B cell (primary cell): ENCODE measurements at regions not wholly inside any gene's neighbourhood (a gene's known extent, or its start where the extent isn't known, plus 50 kb on each side); places are given as distances from the start of the nearest gene placed in this dataset.

Experiments used
- ATAC-seq: fragments of 200-7000 bp; cut with Tn5 transposase; one replicate; pipeline ENCODE4 v1.10.0; 2021; ENCODE audit warnings: low read depth, mild to moderate bottlenecking, moderate number of reproducible peaks, moderate library complexity
- CTCF ChIA-PET: fragments of 350-600 bp; sonication (Branson Sonifier 250); formaldehyde crosslinking; loops from one replicate; lab custom pipeline; 2021; ENCODE audit warnings: antibody characterized with exemption, inconsistent platforms; lab: Charles Lee
- POLR2A ChIA-PET: fragments of 350-600 bp; sonication (Branson Sonifier 250); formaldehyde crosslinking; loops from one replicate; lab custom pipeline; 2021; ENCODE audit warnings: antibody characterized with exemption; lab: Charles Lee
- DNase-seq: peaks from one replicate; pipeline ENCODE4 v3.0.0; 2013
- H2AFZ ChIP-seq: 2 replicates; pipeline ENCODE4 v1.6.1; 2012; ENCODE audit warnings: mild to moderate bottlenecking, low read depth, low read length; ENCODE audit not compliant: insufficient read depth, poor library complexity, severe bottlenecking
- H3K27ac ChIP-seq, 2 donors: 1 replicate in 1 of 2; 2 replicates in 1 of 2; pipeline ENCODE4 v1.5.1; 2012 to 2013; ENCODE audit warnings: low read length in 2 of 2, mild to moderate bottlenecking in 2 of 2, moderate library complexity in 1 of 2
- H3K27me3 ChIP-seq, 4 experiments: fragments of 200-600 bp in 1 of 4; sonication (generic) in 1 of 4; replicated peaks in 1 of 4; 1 replicate in 2 of 4; 2 replicates in 2 of 4; pipeline versions ENCODE4 v1.6.1 to v1.7.0; 2013 to 2016; ENCODE audit warnings: low read length in 3 of 4, mild to moderate bottlenecking in 2 of 4, mixed read lengths in 1 of 4, moderate library complexity in 1 of 4; ENCODE audit not compliant: insufficient read depth in 4 of 4, control insufficient read depth in 3 of 4; ENCODE audit errors: control extremely low read depth in 1 of 4
- H3K36me3 ChIP-seq, 2 experiments: replicated peaks in 1 of 2; 1 replicate in 1 of 2; 2 replicates in 1 of 2; pipeline versions ENCODE4 v1.6.1 to v1.7.1; 2013; ENCODE audit warnings: low read length in 1 of 2; ENCODE audit not compliant: insufficient read depth in 2 of 2, control insufficient read depth in 1 of 2; ENCODE audit errors: control extremely low read depth in 1 of 2, extremely low read depth in 1 of 2
- H3K4me1 ChIP-seq, 2 donors: fragments of 200-600 bp in 1 of 2; sonication (generic) in 1 of 2; 1 replicate in 1 of 2; 2 replicates in 1 of 2; pipeline versions ENCODE4 v1.5.1 to v1.6.1; 2013 to 2017; ENCODE audit warnings: low read length in 2 of 2; ENCODE audit not compliant: control insufficient read depth in 2 of 2, insufficient read depth in 2 of 2
- H3K4me2 ChIP-seq: replicated peaks from 2 replicates; pipeline ENCODE3; 2012; ENCODE audit warnings: mild to moderate bottlenecking, low read depth, low read length; ENCODE audit not compliant: poor library complexity, severe bottlenecking
- H3K4me3 ChIP-seq, 5 experiments: fragments of 200-600 bp in 1 of 5; sonication (generic) in 1 of 5; 1 replicate in 3 of 5; 2 replicates in 2 of 5; pipeline versions ENCODE4 v1.5.1 to v1.7.0; 2011 to 2016; ENCODE audit warnings: low read length in 4 of 5, mild to moderate bottlenecking in 4 of 5, low read depth in 2 of 5, control low read depth in 1 of 5, moderate library complexity in 1 of 5; ENCODE audit not compliant: insufficient read depth in 1 of 5; ENCODE audit errors: control extremely low read depth in 1 of 5, extremely low read depth in 1 of 5
- H3K79me2 ChIP-seq: fragments of 200-600 bp; sonication (generic); one replicate; pipeline ENCODE4 v1.6.0; 2016; ENCODE audit warnings: low read length; ENCODE audit not compliant: control insufficient read depth, insufficient read depth
- H3K9ac ChIP-seq: fragments of 200-600 bp; sonication (generic); 2 replicates; pipeline ENCODE4 v1.6.1; 2017; ENCODE audit warnings: mild to moderate bottlenecking, low read length, moderate library complexity
- H3K9me3 ChIP-seq, 3 donors: one replicate each; pipeline versions ENCODE4 v1.6.1 to v1.7.1; 2013; ENCODE audit warnings: low read length in 2 of 3; ENCODE audit not compliant: control insufficient read depth in 2 of 3, insufficient read depth in 1 of 3; ENCODE audit errors: control extremely low read depth in 1 of 3
- H4K20me1 ChIP-seq: 2 replicates; pipeline ENCODE4 v1.6.0; 2012; ENCODE audit warnings: mild to moderate bottlenecking, low read length; ENCODE audit not compliant: insufficient read depth, control insufficient read depth, poor library complexity, severe bottlenecking
- H3K27ac Mint-ChIP-seq: one replicate; pipeline ENCODE4 v1.8.0; 2021; ENCODE audit warnings: mixed read lengths
- H3K27me3 Mint-ChIP-seq: one replicate; pipeline ENCODE4 v1.8.0; 2021; ENCODE audit warnings: mixed read lengths
- H3K4me1 Mint-ChIP-seq: one replicate; pipeline ENCODE4 v1.8.0; 2021; ENCODE audit warnings: mixed read lengths
- H3K4me3 Mint-ChIP-seq: one replicate; pipeline ENCODE4 v1.8.0; 2021; ENCODE audit warnings: mixed read lengths
- H3K9me3 Mint-ChIP-seq: one replicate; pipeline ENCODE4 v1.8.0; 2022; ENCODE audit warnings: mixed read lengths; ENCODE audit not compliant: insufficient read depth
- CTCF ChIP-seq: fragments of 200-600 bp; IDR thresholded peaks from one replicate; pipeline ENCODE4 v1.8.0; 2022; ENCODE audit warnings: antibody characterized with exemption, mild to moderate bottlenecking
- EZH2 ChIP-seq: IDR thresholded peaks from 2 replicates; pipeline ENCODE4 v1.6.1; 2012; ENCODE audit warnings: borderline replicate concordance, low read depth, mild to moderate bottlenecking, moderate library complexity, low read length; ENCODE audit not compliant: insufficient read depth, poor library complexity, severe bottlenecking
- WGBS: methylation state at CpG from one replicate; pipeline ENCODE4 v1.1.5; 2013; ENCODE audit warnings: missing lambda C conversion rate; ENCODE audit not compliant: insufficient coverage; 5-methylcytosine and 5-hydroxymethylcytosine counted together
- intact Hi-C: fragments of 100-400 bp; cut with micrococcal nuclease; formaldehyde crosslinking; loops from one replicate; pipeline ENCODE4 v1.10.0; 2022

GRCh38 chr13:94778585-94778984 is 66.2 kb upstream of the SOX21 start:
- TF ChIP-seq EZH2 (no peak), CTCF (no peak)
- Mint-ChIP-seq H3K4me3 (no peak overlapping the region), H3K27ac (no peak overlapping the region), H3K9me3 (peaks cover 1% of the 10 kb centered on the region), H3K4me1 (no peaks in the 10 kb centered on the region), H3K27me3 (no peaks in the 10 kb centered on the region)
- Histone ChIP-seq H3K36me3 (no peaks in the 10 kb centered on the region), H3K27me3 (no peaks in the 10 kb centered on the region), H3K4me2 (no peak overlapping the region), H3K4me1 (no peaks in the 10 kb centered on the region), H3K4me3 (no peak overlapping the region), H4K20me1 (no peaks in the 10 kb centered on the region), H3K9me3 (peaks cover 0 to 5% (median 0%) of the 10 kb centered on the region in 3 donors), H3K27ac (no peak overlapping the region), H2AFZ (no peak overlapping the region), H3K9ac (no peak overlapping the region), H3K79me2 (no peaks in the 10 kb centered on the region)
- POLR2A ChIA-PET = no interaction called here
- intact Hi-C loops = no loop called here
- CTCF ChIA-PET = interaction anchor here (0.7 kb wide), 1 partner anchor 19 kb away, joined by 3 read pairs; no protein-coding TSS in a partner anchor
- ATAC-seq (no peak), DNase-seq (no peak)

GRCh38 chr13:94776956-94777355 is 64.6 kb upstream of the SOX21 start:
- H3K27me3 ChIP-seq = no peaks in the 10 kb centered on the region
- H3K27ac ChIP-seq = no peak overlapping the region
- ATAC-seq = no peak
- DNase-seq = no peak
- no peaks in the 10 kb centered on the region for H4K20me1 ChIP-seq
- no peak overlapping the region for H3K4me2 ChIP-seq
- CTCF ChIA-PET = no interaction called here
- H3K9ac ChIP-seq = no peak overlapping the region
- H3K4me3 Mint-ChIP-seq = no peak overlapping the region
- POLR2A ChIA-PET = no interaction called here
- no peaks in the 10 kb centered on the region for H3K9me3 Mint-ChIP-seq
- H2AFZ ChIP-seq = no peak overlapping the region
- no CpG with 5 or more reads among the region's 1 CpG for WGBS
- no peaks in the 10 kb centered on the region for H3K4me1 Mint-ChIP-seq
- no peaks in the 10 kb centered on the region for H3K79me2 ChIP-seq
- H3K9me3 ChIP-seq = peaks cover 0 to 1% (median 0%) of the 10 kb centered on the region in 3 donors
- TF ChIP-seq EZH2 (no peak), CTCF (no peak)
- intact Hi-C loops = no loop called here
- H3K4me3 ChIP-seq = no peak overlapping the region
- H3K36me3 ChIP-seq = no peaks in the 10 kb centered on the region
- H3K4me1 ChIP-seq = no peaks in the 10 kb centered on the region
- no peak overlapping the region for H3K27ac Mint-ChIP-seq
- H3K27me3 Mint-ChIP-seq = no peaks in the 10 kb centered on the region
